ENCODE measurements at regions not wholly inside any gene's neighbourhood (a gene's known extent, or its start where the extent isn't known, plus 50 kb on each side); places are given as distances from the start of the nearest gene placed in this dataset.

GRCh38 chr21:19541602-19542001 lies 1138.0 kb upstream of the TMPRSS15 start:
- TF ChIP-seq SUZ12 (IDR thresholded peaks at IDR 0.05; ENCODE audit: extremely low read depth, insufficient read depth, insufficient read length) (no peak), YY1 (IDR thresholded peaks at IDR 0.05; ENCODE audit: insufficient read depth, insufficient read length) (no peak)

Data from NT2/D1 (cell line).